Muscle of arm (tissue), 1 donor: ENCODE measurements at regions not wholly inside any gene's neighbourhood (a gene's known extent, or its start where the extent isn't known, plus 50 kb on each side); places are given as distances from the start of the nearest gene placed in this dataset.
"Not testable (repeated sequence)": the region's sequence is repeated elsewhere in the genome, so short reads cannot be mapped to it uniquely, and the experiment has no call there.

ENCODE experiments used
- DNase-seq: peaks from one replicate; pipeline ENCODE4 v3.0.0-alpha.2; 2013

DNA sequence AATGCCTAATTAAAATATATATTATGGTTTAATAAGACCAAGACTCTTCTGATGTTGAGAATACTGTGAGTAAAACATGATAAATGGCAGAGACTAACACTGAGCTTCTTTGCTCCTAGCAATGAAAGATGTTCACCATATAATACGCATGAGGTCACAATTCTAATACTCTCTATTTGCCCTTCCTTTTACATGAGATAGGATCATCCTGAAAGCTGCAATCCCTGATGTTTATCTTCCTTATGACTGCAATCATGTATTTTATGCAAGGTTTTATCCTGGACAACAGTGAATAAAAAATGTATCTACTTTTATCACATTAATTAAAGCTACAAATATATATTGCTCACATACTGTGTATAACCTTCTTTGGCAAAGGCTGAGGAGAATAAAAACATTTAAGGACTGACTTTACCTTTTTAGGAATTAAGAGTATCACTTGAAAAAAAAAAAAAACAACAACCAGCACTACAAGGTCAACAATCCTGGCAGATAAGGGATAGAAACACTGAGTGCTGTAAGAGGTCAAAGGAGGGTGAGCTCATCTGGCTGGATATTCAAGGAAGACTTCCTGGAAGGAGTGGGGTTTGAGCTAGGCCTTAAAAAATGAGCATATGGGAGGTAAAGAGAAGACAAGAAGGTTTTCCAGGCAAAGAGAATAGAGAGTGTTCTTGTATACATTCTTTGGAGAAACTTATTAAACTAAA, 99.9 kb downstream of the AREG start:
- DNase-seq: no peak

DNA sequence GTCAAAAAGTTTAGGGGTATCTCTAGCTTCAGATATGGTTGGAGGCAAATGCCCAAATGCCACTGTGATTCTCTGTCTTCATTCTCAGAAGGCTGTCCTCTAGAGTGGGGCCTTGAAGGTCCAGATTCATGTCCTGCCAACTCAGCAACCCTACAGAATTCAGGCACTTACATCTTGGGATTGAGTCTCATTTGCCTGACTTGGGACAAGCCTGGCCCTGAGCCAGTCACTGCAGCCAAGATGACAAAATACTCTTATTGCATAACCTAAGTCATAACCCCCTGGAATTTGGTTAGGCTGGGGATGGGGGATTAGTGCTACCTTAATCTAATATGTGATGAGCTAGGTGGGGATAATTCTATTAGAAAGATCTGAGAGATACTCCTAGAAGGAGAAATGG, 100.5 kb downstream of the AREG start:
- DNase-seq: no peak

DNA sequence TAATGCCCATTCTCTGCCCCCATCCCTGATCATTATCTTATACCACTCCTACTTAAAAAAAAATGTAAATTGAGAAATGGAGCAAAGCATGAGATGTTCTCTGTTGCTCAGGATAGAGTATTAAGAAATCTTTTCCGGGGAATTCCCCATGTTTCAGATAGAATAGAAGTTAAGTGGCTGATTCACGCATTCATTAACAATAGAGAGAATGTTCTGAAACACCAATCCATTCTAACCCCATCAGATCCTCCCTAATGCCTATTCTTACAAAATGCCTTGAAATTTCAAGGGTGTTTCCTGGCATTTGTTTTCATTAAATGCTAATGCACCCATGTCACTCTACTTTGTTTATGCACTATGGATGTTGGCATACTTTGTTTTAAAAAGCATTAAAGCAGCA, 101.1 kb downstream of the AREG start:
- no peak for DNase-seq

DNA sequence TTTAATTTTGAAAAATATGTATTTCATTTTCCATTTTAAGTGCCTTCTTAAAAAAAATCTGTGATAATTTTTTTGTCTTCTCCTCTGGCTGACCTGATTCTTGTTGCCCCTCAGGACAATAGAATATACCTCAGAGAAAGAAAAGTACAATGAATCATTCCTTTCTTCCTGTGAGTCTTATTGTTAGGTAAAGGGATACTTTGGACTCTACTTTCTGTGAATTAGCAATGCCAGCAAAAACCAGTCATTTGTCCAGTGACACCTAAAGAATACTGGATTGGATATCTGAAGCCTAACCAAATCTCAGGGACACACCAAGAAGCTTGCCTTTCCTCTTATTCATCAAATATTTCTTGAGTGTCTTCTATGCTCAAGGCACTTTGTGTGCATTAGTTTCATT, 102.1 kb downstream of the AREG start:
- no peak for DNase-seq

DNA sequence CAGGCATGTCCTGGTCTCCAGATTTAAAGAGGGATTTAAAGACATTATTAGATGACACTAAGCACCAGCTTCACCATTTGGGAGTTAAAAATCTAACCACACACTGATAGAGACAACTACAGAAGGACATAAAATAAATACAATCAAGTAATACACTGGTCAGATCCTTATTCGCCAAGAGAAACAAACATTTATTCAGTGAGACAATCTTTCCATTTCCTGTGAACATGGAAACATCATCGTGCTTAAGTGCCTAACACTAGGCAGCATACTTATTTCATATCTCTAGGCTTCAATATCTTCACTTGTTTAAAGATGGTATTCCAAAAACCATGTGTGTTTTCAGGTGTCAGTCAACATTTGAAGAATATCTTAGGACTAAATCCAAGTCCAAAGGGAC, 103.6 kb downstream of the AREG start:
- DNase-seq: no peak

DNA sequence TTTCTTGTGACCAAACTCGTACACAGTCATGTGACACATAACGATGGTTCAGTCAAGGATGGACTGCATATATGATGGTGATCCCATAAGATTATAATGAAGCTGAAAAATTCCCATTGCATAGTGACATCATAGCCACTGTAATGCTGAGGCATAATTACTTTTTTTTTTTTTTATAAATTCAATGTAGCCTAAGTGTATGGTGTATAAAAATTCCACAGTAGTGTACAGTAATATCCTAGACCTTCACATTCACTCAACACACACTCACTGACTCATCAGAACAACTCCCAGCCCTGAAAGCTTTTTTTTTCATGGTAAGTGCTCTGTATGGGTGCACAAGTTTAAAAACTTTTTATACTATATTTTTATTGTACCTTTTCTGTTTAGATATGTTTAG, 105.0 kb downstream of the AREG start:
- DNase-seq: no peak

DNA sequence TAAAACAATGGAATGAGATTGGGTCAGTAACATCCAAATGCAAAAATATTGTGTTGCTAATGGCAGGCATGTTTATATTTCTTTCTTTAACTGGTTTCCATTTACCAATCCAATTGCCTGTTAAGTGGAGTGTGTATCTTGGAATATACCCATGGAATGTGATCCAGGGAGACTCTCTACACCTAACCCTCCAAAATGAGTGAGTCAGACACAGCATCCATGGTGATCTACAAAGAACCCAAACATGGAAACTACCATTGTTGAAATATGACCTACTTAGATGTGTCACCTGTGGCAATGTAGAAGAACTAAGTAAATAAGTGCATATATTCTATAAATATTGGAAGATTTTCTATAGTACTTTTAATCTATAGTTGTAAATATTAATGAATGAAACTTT, 110.3 kb downstream of the AREG start:
- DNase-seq: no peak

DNA sequence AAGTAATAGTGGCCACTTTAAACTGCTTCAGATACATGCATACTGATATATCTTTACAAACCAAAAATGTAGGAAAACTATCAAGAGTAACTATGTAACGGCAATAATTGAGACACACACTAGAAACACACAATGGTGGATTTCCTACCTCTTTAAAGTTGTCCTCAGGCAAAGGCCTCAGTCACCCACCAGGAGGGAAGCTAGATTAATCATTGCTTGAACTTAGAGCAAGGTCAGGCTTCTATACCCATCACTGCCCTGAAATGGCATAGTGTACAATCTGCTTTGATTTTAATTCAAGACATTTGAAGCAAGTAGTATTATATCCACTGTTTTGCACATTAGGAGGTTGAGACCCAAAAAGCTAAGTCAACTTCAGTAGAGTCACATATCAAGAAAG, 110.9 kb downstream of the AREG start:
- no peak for DNase-seq

DNA sequence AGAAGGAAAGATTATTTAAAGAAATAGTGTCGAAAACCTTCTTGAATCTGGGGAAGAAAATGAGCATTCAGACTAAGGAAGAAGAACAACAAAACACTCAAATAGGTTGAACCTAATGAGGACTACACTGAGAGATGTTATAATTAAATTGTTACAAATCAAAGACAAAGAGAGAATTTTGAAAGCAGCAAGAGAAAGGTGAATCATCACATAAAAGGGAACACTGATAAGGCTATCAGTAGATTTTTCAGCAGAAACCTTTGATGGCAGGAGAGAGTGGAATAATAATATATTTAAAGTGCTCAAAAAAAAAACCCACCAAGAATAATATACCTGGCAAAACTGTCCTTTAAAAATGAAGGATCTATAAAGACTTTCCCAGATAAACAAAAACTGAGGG, 114.9 kb downstream of the AREG start:
- no peak for DNase-seq

DNA sequence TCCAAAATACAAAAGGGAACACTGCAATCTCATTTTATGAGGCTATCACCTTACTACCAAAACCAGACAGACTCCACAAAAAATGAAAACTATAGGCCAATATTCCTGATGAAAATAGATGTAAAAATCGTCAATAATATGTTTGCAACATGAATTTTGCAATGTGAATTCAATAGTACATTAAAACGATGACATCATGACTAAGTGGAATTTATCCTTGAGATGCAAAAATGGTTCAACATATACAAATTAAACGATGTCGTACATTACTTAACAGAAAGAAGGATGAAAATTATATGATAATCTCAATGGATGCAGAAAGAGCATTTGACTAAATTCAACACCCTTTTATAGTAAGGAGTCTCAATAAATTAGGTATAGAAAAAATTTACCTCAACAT, 123.0 kb downstream of the AREG start:
- DNase-seq: no peak

DNA sequence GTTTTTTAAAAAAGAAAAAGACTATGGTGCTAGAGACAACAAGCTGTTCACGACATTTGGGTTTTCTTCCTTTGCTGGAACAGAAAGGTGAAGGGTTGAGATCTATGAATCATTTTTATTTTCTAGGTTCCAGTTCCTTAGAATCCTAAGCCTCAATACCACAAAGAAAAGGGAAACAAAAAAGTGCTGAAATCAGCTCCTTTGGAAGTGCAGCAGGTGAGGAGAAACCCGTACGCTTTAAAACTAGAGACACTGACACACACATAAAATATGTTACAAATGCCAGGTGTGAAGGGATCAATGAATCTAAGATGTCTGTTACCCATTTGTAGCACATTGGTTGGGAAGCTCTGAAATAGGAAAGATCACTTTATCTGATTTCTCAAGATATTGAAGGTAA, 125.2 kb downstream of the AREG start:
- DNase-seq: no peak

DNA sequence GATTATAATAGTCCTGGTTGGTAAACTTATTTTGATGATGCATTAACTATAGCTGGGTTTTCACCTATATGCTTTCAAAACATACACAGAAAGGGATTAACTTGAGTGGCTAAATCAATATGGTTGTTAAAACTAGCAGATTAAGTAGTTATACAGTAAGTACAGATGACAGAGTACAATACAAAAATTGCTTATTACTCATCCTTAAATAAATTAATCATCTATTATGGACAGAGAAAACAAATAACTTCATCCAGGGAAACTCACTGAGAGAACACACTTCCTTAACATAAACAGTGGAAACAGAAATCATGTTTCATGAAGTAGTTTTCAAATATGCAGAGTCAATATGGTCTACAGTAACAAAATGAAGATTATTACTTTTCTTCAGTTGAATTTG, 133.4 kb downstream of the AREG start:
- DNase-seq: no peak

DNA sequence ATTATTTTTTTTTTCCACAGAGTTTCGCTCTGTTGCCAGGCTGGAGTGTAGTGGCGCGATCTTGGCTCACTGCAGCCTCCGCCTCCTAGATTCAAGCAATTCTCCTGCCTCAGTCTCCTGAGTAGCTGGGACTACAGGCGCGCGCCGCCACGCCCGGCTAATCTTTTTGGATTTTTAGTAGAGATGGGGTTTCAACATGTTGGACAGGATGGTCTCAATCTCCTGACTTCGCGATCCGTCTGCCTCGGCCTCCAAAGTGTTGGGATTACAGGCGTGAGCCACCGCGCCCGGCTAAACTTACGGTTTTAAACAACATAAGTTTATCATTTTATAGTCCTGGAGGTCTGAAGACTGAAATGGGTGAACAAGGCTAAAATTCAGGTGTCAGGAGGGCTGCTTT, 133.9 kb downstream of the AREG start:
- not testable (repeated sequence) for DNase-seq

DNA sequence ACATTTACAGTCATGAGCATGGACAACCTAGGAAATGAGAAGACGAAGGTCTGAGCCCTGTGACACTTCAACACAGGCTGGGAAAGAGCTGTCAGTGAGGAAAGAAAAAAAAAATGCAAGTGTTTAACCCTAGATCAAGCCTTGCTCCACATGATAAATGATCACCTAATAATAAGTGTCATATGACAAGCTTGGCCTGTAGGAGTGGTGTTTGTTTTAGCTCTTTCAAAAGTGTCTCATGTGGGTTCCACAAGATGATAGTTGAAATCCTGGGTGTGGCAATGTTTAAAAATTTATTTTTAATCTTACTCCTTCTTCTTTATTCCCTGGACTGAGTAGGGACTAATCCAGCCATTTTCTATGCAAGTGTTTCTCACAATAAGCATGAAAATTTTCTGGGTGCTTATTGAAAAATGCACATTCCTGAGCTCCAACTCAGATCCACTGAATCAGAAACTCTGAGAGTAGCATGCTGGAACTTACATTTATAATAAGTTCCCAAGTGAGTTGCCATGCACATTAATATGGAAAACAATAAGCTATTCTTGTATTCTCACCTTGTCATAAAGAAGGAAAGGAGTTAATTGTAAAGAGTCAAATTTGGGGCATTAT, 138.3 kb downstream of the AREG start:
- DNase-seq: no peak

DNA sequence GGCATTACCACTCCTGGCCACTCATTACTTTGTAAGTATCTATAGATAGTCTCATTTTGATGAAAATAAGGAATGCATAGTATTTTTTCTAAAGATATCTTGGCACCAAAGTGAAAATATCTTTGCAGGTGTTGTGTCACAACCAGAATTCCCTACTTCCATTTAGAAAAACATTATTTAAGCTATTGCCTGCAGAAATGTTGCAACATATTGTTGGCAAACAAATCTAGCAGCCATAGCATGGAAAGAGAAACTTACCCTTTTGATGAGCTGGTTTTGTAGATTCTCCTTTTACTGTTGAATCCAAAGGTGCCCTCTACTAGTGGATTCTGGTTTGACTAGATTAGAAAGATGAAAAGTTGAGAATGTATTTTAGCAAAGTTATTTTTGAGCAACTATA, 138.8 kb downstream of the AREG start:
- DNase-seq: no peak

DNA sequence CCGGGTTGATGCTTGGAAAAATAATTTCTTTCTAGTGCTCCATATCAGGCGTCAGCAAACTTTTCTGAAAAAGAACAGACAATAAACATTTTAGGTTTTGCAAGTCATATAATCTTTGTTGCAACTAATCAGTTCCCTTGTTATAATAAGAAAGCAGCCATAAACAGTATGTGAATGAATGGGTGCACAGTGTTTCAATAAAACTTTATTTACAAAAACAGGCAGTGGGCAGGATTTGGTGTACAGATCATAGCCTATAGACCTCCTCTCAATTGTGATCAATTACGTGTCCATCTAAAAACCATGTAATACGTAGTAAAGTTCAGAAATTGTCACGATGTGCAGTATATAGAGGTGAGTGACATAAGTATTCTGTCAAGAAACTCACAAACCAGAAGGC, 143.4 kb downstream of the AREG start:
- DNase-seq: no peak

DNA sequence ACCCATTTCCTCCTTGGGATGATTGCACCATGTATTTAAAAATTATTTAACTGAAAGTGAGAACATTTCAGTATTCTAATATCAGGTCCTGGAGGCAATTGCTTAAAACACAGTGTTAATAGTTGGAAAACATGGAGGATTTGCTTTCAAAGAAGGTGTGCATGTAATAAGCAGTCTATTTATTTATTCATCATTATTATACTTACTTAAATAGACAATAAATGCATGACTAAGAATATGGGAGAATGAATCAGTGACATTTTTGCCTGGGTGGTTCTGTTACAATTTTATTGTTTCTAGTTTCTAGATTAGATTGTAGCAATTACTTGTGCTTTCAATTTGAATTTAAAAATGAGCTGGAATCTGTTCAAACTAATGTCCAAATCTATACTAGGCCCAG, 145.5 kb downstream of the AREG start:
- DNase-seq: no peak

DNA sequence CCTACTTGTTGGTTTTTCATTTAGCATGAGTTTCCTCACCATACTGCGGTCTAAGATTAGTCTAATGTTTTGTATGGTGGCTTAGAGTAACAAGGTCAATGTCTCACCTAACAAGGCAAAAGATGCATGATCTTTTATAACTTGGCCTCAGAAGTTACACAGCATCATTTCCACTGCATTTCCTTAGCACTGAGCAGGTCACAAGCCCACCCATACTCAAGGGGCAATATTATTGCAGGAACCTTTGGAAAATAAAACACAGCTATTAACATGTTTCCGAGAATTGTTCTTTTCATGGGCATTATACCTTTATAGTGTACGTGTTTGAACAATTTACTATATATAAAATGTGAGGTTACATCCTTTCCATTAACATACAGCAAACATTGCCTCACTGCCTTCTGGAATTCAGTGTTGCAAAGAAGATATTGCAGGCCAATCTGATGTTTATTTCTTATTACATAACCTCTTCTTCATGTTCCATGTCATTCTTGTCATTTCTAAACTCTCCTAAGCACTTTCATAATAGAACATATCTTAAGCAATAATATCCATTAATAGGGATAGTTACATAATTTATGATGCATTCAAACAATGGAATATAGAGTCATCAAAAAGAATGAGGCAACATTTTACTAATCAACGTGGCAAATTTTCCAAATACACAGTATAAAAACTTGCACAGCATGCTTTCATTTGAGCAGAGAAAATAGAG, 153.8 kb downstream of the AREG start:
- no peak for DNase-seq

DNA sequence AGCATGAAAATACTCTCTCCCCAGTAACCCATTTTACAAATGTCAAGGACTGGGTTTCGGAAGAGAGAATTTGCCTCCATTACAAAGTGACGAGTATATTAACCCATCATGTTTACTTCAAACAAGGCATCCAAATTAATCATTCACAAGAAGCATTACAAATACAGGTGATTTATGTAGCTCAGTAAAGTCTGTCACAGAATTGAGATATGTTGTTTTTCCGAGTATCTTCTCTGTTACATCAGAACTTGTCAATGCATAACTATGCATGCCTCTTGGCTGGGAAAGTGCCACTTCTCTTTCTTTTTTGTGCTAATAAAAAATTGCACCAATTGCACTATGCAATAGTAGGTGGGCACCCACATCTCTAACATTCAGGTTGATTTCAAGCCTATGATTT, 158.2 kb downstream of the AREG start:
- no peak for DNase-seq

DNA sequence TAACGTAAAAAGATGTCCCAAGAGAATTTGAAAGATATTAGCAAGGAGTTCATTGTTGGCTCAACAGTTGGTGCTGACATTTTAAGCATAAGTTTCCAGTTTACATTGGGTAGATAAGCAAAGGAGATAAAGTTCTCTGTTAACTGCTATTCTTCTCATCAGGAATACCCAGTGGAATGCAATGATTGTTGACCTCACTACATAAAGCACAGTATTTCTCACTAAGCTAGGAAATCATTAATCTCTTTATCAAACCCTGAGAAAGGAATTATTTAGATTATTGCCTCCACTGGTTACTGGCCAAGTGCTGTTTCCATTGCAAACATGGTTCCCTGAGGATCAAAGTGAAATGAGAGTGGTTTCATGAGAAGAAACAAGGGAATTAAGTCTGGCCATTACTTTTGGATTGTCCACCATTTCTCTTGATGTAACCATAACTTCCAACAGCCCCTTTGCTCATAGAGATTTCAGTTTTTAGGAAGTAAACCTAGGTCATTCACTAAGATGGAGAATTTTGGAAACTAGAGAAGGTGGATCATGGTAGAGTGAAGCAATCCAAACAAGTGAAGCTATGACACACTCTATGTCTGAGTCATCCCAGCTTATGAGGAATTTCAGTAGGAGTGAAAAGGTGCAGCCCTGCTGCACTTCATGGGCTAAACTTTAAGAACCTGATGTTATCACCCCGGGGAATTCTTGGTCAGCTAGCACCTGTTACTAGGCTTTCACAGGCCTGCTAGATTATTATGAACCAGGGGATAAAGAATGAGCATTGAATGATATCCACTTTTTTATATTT, 163.4 kb downstream of the AREG start:
- DNase-seq: no peak

DNA sequence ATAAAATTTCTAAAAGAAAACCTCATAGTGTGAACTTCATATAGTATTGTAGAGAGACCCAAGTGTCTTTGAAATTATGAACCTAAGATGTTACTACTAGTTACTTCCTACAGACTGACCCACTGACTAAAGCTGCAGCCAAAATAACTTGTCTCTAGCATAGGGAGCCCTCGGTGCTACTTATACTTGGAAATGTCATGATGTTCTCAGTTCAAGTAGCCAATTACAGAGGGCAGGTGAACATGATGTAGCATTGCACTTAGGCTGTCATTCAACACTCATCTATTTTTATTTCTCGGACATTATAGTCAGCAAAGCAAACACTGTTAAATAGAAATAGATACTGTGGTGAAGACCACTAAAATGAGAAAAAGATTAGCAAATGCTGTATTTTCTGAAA, 165.6 kb downstream of the AREG start:
- no peak for DNase-seq

DNA sequence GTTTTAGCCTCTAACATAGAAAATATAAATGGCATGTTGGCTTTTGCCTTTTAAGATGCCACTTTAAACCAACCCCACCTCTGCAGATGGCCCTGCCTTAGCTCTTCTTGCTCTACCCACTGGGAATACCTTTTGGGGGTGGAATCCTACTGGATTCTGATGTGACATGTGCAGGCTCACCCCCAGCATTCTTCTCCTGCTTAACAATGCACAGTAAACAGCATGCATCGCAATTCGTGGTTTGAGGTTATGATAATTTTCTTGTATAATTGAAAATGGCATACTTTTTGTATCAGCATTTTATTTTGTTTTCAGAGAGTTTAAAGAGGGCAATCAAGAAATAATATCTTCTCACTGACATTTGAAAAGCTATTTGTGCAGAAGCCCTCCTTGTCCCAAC, 167.9 kb downstream of the AREG start:
- DNase-seq: no peak

DNA sequence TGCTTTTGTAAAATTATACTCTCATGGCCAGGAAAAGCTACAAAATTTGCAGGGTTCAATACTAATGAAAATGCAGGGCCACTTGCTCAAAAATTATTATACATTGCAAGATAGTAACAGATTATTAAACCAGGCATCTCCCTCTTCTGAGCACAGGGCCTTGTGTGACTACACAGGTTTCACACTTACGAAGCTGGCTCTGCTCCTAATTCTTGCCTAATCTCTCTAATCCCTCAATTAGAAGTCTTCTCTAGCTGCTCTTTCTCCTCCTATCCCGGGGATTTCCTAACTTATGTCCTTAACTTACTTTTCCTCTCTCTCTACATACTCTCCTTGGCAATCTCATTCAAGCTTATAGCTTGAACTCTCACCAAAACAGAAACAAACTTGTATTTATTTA, 168.3 kb downstream of the AREG start:
- no peak for DNase-seq
